Astrocyte (in vitro differentiated cells and primary cell): ENCODE measurements at regions not wholly inside any gene's neighbourhood (a gene's known extent, or its start where the extent isn't known, plus 50 kb on each side); places are given as distances from the start of the nearest gene placed in this dataset.

Experiments
- DNase-seq: peaks from one replicate; pipeline ENCODE4 v3.0.0-alpha.2; 2010; ENCODE audit warnings: low read depth
- FAIRE-seq: peaks from 2 replicates; lab custom pipeline; 2011; peaks lifted over from hg19 to GRCh38; lab: Jason Lieb, UNC
- H2AFZ ChIP-seq: 2 replicates; pipeline ENCODE4 v1.6.0; 2012; ENCODE audit warnings: low read depth, low read length, inconsistent platforms
- H3K27ac ChIP-seq: 2 replicates; pipeline ENCODE4 v1.5.1; 2011; ENCODE audit warnings: low read depth, low read length, inconsistent platforms
- H3K27me3 ChIP-seq: 2 replicates; pipeline ENCODE4 v1.6.0; 2011; ENCODE audit warnings: low read length, inconsistent platforms; ENCODE audit not compliant: insufficient read depth
- H3K36me3 ChIP-seq: 2 replicates; pipeline ENCODE4 v1.5.1; 2011; ENCODE audit warnings: low read length, inconsistent platforms; ENCODE audit not compliant: insufficient read depth
- H3K4me1 ChIP-seq: 2 replicates; pipeline ENCODE4 v1.5.1; 2011; ENCODE audit warnings: low read length, inconsistent platforms; ENCODE audit not compliant: insufficient read depth
- H3K4me2 ChIP-seq: 2 replicates; pipeline ENCODE4 v1.6.0; 2012; ENCODE audit warnings: low read length, inconsistent platforms
- H3K4me3 ChIP-seq: 2 replicates; pipeline ENCODE4 v1.5.1; 2011; ENCODE audit warnings: low read depth, mild to moderate bottlenecking, low read length, inconsistent platforms; ENCODE audit not compliant: insufficient read depth
- H3K79me2 ChIP-seq: 2 replicates; pipeline ENCODE4 v1.6.0; 2012; ENCODE audit warnings: mild to moderate bottlenecking, low read length, inconsistent platforms; ENCODE audit not compliant: insufficient read depth
- H3K9ac ChIP-seq: 2 replicates; pipeline ENCODE4 v1.6.0; 2012; ENCODE audit warnings: mild to moderate bottlenecking, low read length, inconsistent platforms
- H3K9me3 ChIP-seq: 2 replicates; pipeline ENCODE4 v1.5.1; 2012; ENCODE audit warnings: low read depth, mild to moderate bottlenecking, low read length, inconsistent platforms; ENCODE audit not compliant: insufficient read depth
- H4K20me1 ChIP-seq: 2 replicates; pipeline ENCODE4 v1.6.0; 2012; ENCODE audit warnings: low read length, inconsistent platforms; ENCODE audit not compliant: insufficient read depth
- H3K27ac Mint-ChIP-seq: one replicate; pipeline ENCODE4 v1.8.0; 2021; ENCODE audit warnings: mild to moderate bottlenecking, mixed read lengths; ENCODE audit not compliant: unreplicated experiment
- H3K27me3 Mint-ChIP-seq: one replicate; pipeline ENCODE4 v1.8.0; 2021; ENCODE audit warnings: low read depth, mixed read lengths; ENCODE audit not compliant: unreplicated experiment
- H3K36me3 Mint-ChIP-seq: one replicate; pipeline ENCODE4 v1.8.0; 2021; ENCODE audit warnings: low read depth, mixed read lengths; ENCODE audit not compliant: unreplicated experiment
- H3K4me1 Mint-ChIP-seq: one replicate; pipeline ENCODE4 v1.8.0; 2021; ENCODE audit warnings: low read depth, mixed read lengths; ENCODE audit not compliant: unreplicated experiment
- H3K4me3 Mint-ChIP-seq: one replicate; pipeline ENCODE4 v1.8.0; 2021; ENCODE audit warnings: mild to moderate bottlenecking, moderate library complexity, mixed read lengths; ENCODE audit not compliant: unreplicated experiment
- H3K9me3 Mint-ChIP-seq: one replicate; pipeline ENCODE4 v1.8.0; 2021; ENCODE audit warnings: mild to moderate bottlenecking, mixed read lengths; ENCODE audit not compliant: unreplicated experiment
- CTCF ChIP-seq: IDR thresholded peaks from 2 replicates; pipeline ENCODE4 v1.5.1; 2011; ENCODE audit warnings: low read depth, mild to moderate bottlenecking, inconsistent platforms, low read length, moderate library complexity; ENCODE audit not compliant: insufficient read depth
- EZH2 ChIP-seq: IDR thresholded peaks from 2 replicates; pipeline ENCODE4 v1.6.1; 2012; ENCODE audit warnings: mild to moderate bottlenecking, low read length, inconsistent platforms; ENCODE audit not compliant: insufficient read depth

DNA sequence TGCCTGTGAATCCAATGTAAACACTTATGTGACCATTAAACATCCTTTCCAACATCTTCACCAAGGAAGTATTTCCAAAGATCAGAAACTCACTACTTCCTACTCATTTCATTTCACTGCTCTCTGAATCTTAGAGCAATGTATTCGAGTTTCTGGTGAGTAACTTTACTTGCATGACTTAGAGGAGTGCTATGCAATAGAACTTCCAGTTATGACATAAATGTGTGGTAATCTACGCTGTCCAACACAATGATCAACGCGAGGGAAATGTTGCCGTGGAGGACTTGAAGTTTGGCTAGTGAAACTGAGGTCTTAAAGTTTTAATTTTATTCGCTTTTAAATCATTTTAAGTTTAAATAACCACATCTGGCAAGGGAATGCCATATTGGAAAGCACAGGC is 1326.3 kb downstream of the XPNPEP1 start:
- Histone ChIP-seq H2AFZ (no peak overlapping the region), H3K4me3 (no peak overlapping the region), H3K4me2 (no peak overlapping the region), H3K79me2 (no peaks in the 10 kb centered on the region), H3K27me3 (no peaks in the 10 kb centered on the region), H3K9ac (no peak overlapping the region), H3K4me1 (no peaks in the 10 kb centered on the region), H4K20me1 (no peaks in the 10 kb centered on the region), H3K36me3 (no peaks in the 10 kb centered on the region), H3K27ac (no peak overlapping the region), H3K9me3 (no peaks in the 10 kb centered on the region)
- Mint-ChIP-seq H3K36me3 (no peaks in the 10 kb centered on the region), H3K4me3 (no peak overlapping the region), H3K9me3 (no peaks in the 10 kb centered on the region), H3K4me1 (peaks cover 63% of the 10 kb centered on the region), H3K27me3 (no peaks in the 10 kb centered on the region), H3K27ac (peak overlapping the region; percentile 89)
- peak; percentile 73 for DNase-seq
- FAIRE-seq = peak; percentile 66
- TF ChIP-seq EZH2 (no peak), CTCF (no peak)

DNA sequence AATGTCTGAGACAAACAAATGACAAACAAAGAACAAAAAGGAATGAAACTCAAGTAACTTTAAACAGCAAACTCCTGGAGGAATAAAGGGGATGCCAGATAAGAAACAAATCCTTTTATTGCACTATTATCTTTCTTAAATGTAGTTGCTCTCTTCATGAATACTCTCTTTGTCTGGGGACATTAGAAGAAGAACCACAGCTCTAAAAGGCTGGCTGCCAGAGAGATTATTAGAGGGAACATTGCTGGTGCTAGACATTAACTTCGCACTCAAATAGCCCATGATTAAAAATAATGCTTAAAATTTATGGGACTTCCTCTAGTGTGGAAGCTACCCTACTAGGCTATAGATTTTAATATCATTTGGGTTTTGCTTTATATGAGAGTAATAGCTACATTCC is 1330.4 kb downstream of the XPNPEP1 start:
- Histone ChIP-seq H3K36me3 (no peaks in the 10 kb centered on the region), H3K9me3 (no peaks in the 10 kb centered on the region), H3K4me3 (no peak overlapping the region), H3K79me2 (no peaks in the 10 kb centered on the region), H3K4me2 (no peak overlapping the region), H2AFZ (no peak overlapping the region), H4K20me1 (no peaks in the 10 kb centered on the region), H3K27ac (no peak overlapping the region), H3K9ac (no peak overlapping the region), H3K4me1 (no peaks in the 10 kb centered on the region), H3K27me3 (no peaks in the 10 kb centered on the region)
- DNase-seq (no peak), FAIRE-seq (no peak)
- H3K9me3 Mint-ChIP-seq = no peaks in the 10 kb centered on the region
- H3K27me3 Mint-ChIP-seq = no peaks in the 10 kb centered on the region
- H3K4me3 Mint-ChIP-seq = no peak overlapping the region
- TF ChIP-seq CTCF = no peak
- no peak for TF ChIP-seq EZH2
- no peaks in the 10 kb centered on the region for H3K36me3 Mint-ChIP-seq
- H3K27ac Mint-ChIP-seq = no peak overlapping the region
- peaks cover 25% of the 10 kb centered on the region for H3K4me1 Mint-ChIP-seq

GRCh38 chr10:108591417-108591816 is 1331.9 kb downstream of the XPNPEP1 start:
- no peak overlapping the region for H3K27ac Mint-ChIP-seq
- no peak for TF ChIP-seq CTCF
- no peak for TF ChIP-seq EZH2
- H3K27ac ChIP-seq = no peak overlapping the region
- no peaks in the 10 kb centered on the region for H3K9me3 Mint-ChIP-seq
- no peaks in the 10 kb centered on the region for H3K4me1 ChIP-seq
- no peak overlapping the region for H3K9ac ChIP-seq
- H3K27me3 Mint-ChIP-seq = no peaks in the 10 kb centered on the region
- no peak overlapping the region for H3K4me3 Mint-ChIP-seq
- no peaks in the 10 kb centered on the region for H4K20me1 ChIP-seq
- DNase-seq (peak; percentile 14), FAIRE-seq (no peak)
- H3K9me3 ChIP-seq = no peaks in the 10 kb centered on the region
- H3K36me3 Mint-ChIP-seq = no peaks in the 10 kb centered on the region
- H3K4me1 Mint-ChIP-seq = peaks cover 14% of the 10 kb centered on the region
- H3K4me2 ChIP-seq = no peak overlapping the region
- no peak overlapping the region for H2AFZ ChIP-seq
- no peak overlapping the region for H3K4me3 ChIP-seq
- no peaks in the 10 kb centered on the region for H3K36me3 ChIP-seq
- no peaks in the 10 kb centered on the region for H3K79me2 ChIP-seq
- H3K27me3 ChIP-seq = no peaks in the 10 kb centered on the region
